ENCODE measurements at regions not wholly inside any gene's neighbourhood (a gene's known extent, or its start where the extent isn't known, plus 50 kb on each side); places are given as distances from the start of the nearest gene placed in this dataset.

DNA sequence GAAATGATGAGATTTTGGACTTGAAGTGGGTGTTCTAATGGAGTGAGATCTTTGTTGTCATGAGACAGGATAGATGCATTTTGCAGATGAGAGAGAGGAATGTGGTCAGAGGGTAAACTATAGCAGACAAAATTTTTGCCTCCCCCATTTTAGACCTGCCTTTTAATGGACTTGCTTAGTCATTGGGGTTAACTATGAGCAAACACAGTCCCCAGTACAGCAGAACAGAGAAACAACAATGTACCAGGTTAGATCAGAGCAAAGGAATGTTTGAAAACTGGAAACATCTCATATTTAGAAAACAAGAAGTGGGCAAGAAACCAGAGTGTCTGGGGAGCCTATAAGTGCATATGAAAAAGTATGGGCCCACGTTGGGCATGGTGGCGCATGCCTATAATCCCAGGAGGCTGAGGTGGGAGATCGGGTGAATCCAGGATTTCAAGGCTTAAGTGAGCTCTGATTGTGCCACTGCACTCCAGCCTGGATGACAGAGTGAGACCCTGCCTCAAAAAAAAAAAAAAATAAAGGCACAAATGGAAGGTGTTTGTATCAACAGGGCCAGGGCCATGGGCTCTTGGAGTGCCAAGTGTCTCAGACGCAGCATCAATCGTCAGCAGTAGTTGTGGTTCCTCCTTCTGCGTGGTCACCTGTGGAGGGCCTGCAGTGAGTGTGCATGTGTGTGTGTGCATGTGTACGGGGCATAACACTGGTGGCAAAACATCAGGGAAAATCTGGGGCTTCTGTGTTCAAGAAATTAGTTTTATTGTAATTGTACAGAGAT is 214.4 kb upstream of the S1PR3 start:
- peaks cover 10 to 43% of the 10 kb centered on the region in 2 donors for H3K27me3 Mint-ChIP-seq
- ATAC-seq (no peak), DNase-seq (ENCODE audit: low spot score) (no peak)
- no peaks in the 10 kb centered on the region for H3K9me3 Mint-ChIP-seq
- no peaks in the 10 kb centered on the region for H3K36me3 Mint-ChIP-seq
- H3K27ac Mint-ChIP-seq: no peak overlapping the region
- peaks cover 10 to 15% of the 10 kb centered on the region in 2 donors for H3K4me1 Mint-ChIP-seq (ENCODE audit: low read depth in 2 of 2)
- no peak overlapping the region for H3K4me3 Mint-ChIP-seq

DNA sequence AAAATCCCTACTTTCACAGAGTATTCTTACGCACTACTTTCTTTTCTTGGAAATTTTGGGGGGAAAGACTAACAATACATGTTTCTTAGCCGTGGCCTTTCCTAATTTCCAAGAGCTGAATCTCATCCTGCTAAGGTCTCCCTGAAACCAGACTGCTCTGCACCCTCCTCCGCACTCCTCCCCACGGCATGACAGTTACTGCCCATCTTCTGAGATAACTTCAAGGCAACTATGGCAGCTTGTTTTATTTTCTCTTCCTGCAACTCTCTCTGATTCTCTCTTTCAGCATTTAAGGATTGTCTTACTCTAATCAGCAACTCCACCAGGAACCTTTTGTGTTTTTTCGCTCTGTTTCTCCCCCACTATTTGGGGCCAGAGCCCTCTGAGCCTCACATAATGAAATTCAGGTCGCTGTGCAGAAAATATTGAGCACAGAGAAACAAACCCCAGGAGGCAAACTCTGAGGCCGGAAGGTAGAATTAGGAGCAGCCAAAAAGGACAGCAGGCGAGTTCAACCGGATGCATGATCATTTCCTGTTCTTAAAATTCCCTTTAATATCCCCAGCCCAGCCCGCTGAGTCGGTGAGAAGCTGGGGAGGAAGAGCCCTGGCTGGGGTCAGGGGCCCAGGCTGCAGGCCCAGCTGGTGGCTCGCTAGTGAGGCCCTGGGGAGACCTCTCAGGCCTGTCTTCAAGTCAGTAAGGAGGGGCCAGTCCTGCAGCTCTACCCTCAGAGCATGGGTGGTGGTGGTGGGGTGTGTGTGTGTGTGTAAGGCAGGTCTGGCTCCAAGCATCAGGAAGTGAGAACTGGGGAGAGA is 213.6 kb upstream of the S1PR3 start:
- Mint-ChIP-seq H3K4me3 (no peak overlapping the region), H3K9me3 (no peaks in the 10 kb centered on the region), H3K4me1 (ENCODE audit: low read depth in 2 of 2) (peaks cover 10 to 15% of the 10 kb centered on the region in 2 donors), H3K27ac (peak overlapping the region in 1 of 2 donors; percentile 35), H3K27me3 (peaks cover 12 to 35% of the 10 kb centered on the region in 2 donors), H3K36me3 (no peaks in the 10 kb centered on the region)
- DNase-seq (ENCODE audit: low spot score): no peak
- ATAC-seq: peak in 1 of 2 donors; percentile 66

DNA sequence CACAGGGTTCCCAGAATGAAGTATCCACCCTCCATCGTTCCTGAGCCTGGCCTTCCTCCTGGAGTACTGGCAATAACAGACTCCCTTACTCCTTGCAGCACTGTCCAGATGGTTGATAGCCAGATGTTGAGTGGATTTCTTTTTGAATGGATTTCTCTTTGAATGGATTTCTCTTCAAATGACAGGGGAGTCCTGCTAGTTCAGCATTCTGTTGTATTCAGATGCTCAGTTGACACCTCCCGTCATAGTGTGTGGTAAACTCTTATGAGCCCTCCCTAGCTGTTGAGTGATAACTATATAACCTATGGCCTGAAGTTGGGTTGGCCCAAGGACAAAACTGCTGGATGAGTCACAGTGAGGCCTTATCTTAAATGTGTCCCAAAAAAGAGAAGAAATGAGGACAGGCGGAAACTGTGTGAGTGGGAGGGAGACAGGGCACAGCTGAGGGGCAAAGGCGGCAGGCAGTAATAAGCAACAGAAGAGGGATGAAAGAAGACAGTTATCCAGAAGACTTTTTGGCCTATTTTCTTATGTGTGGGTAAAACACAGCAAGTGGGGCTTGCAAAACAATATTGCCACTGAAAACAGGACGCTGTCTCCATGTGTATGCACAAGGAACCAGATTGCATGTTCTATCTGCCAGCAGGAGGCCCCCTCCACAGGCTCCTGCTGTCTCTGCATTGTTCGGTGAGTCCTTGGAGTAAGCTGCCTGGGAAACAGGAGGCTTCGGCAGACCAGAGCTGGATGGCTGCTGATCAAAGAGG is 209.5 kb upstream of the S1PR3 start:
- H3K4me1 Mint-ChIP-seq (ENCODE audit: low read depth in 2 of 2): peaks cover 5 to 8% of the 10 kb centered on the region in 2 donors
- H3K4me3 Mint-ChIP-seq: no peak overlapping the region
- no peaks in the 10 kb centered on the region for H3K36me3 Mint-ChIP-seq
- peaks cover 11 to 13% of the 10 kb centered on the region in 2 donors for H3K27me3 Mint-ChIP-seq
- DNase-seq (ENCODE audit: low spot score): no peak
- H3K9me3 Mint-ChIP-seq: no peaks in the 10 kb centered on the region
- no peak for ATAC-seq
- no peak overlapping the region for H3K27ac Mint-ChIP-seq

DNA sequence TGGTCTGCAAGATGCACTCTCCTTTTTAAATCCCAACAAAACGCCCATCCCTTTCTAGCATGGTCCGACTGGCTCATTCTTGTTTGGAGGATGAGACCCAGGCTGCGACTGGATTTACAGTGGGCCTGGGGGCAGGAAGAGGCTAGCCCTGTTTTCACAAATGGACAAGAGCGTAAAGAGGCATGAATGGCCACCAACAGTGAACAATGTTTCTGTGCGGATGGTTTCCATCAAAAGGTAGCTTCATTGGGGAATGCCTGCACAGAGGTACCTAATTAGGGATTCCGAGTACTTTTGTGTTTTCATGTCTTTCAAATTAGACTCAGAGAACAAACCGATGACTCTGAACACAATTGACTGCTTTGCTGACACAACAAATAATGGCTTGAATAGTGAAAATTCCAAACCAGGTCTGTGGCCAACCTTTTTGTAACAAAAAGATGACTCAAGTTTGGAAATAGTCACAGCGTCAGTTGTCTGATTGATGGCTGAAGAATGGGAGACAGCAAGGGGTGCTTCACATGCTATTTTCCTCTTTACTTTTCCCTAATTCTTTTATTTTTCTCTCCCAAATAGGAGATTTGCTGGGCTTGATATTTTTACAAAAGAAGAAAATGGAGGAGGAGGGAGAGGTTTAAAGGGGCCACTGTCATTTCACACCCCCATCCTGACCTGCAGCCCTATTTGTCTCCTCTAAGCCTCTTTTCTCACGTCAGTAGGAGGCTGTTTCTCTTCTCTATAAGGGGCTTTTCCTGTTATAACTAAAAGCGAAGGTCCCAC is 208.1 kb upstream of the S1PR3 start:
- peaks cover 0 to 1% of the 10 kb centered on the region in 2 donors for H3K4me1 Mint-ChIP-seq (ENCODE audit: low read depth in 2 of 2)
- H3K27ac Mint-ChIP-seq: no peak overlapping the region
- H3K9me3 Mint-ChIP-seq: no peaks in the 10 kb centered on the region
- H3K4me3 Mint-ChIP-seq: no peak overlapping the region
- ATAC-seq (no peak), DNase-seq (ENCODE audit: low spot score) (no peak)
- peaks cover 20% of the 10 kb centered on the region in 2 donors for H3K27me3 Mint-ChIP-seq
- no peaks in the 10 kb centered on the region for H3K36me3 Mint-ChIP-seq

DNA sequence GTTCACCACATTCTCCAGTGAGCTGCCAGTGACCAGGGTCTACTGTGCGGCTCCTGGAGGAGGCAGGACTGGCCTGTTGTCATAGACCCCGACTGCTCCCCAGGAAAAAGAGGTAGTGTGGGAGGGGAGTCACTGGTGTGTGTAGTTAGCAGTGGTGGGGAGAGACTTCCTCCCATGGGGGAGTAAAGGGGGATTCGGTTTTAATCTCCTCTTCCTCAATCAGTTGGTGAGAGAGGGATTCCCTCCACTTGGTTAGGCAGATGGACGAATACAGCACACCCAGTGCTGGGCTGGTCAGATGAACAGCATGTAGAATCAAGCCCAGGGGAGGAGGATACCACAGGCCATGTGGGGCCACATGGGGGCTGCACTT is 207.6 kb upstream of the S1PR3 start:
- ATAC-seq (peak; percentile 25 to 57), DNase-seq (ENCODE audit: low spot score) (no peak)
- Mint-ChIP-seq H3K4me3 (no peak overlapping the region), H3K27me3 (peaks cover 24 to 26% of the 10 kb centered on the region in 2 donors), H3K9me3 (no peaks in the 10 kb centered on the region), H3K4me1 (ENCODE audit: low read depth in 2 of 2) (no peaks in the 10 kb centered on the region), H3K27ac (no peak overlapping the region), H3K36me3 (no peaks in the 10 kb centered on the region)

DNA sequence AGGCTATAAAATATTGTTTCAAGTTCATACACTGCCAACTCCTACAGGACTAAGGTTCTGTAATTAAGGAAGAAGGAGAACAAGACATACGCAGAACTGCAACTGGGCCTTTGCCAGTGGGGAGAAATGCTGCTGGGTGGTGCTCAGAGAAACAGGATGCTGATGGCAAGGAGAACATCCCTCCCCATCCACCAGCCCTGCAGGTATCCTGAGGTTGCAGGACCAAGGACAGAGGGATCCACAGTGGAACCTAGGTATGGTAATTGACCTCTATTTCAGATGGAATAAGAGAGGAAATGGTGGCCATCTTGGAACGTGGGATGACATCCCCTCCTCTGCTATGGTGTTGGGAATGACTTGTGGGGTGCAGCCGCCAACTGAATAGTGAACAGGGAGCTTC is 206.3 kb upstream of the S1PR3 start:
- Mint-ChIP-seq H3K4me1 (ENCODE audit: low read depth in 2 of 2) (no peaks in the 10 kb centered on the region), H3K36me3 (no peaks in the 10 kb centered on the region), H3K9me3 (no peaks in the 10 kb centered on the region), H3K27ac (no peak overlapping the region), H3K27me3 (peaks cover 26% of the 10 kb centered on the region in 2 donors), H3K4me3 (no peak overlapping the region)
- DNase-seq (ENCODE audit: low spot score): no peak
- no peak for ATAC-seq

DNA sequence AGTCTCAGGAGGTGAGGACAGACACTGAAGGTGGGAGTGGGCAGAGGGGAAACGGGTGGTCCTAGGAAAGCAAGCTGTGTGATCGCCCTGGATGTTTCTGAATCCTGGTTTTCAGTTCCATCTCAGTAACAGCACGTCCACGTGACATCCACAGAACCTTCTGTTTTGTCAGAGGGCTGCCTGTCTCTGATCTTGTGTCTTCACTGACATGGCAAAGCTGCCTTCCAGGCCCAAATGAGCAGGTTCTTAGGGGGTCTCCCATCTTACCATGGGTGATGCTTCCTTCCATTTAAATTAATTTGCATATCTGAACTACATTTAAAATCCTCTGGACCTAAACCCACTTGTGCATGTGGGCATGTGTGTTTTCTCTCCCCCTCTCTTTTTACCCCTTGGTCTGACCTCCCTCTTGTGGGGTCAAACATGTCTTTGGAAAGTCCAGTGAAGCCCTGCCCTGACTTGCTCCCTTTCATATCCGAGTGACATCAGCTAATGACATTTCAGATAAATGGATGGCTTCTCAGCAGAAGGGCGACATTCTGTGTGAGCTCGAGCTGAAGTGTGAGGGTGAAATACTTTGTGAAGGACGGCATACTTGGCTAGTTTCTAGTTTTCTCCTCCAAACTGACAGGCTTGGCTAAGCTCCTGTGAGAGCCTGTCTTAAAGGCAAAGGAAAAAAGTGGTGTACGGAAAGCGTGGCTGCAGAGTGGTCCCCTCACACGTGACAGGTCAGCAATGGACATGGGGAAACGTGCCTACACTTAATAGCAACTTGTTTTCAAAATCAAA is 204.8 kb upstream of the S1PR3 start:
- H3K27me3 Mint-ChIP-seq: peaks cover 26 to 30% of the 10 kb centered on the region in 2 donors
- no peak overlapping the region for H3K27ac Mint-ChIP-seq
- no peak overlapping the region for H3K4me3 Mint-ChIP-seq
- ATAC-seq (no peak), DNase-seq (ENCODE audit: low spot score) (no peak)
- no peaks in the 10 kb centered on the region for H3K4me1 Mint-ChIP-seq (ENCODE audit: low read depth in 2 of 2)
- no peaks in the 10 kb centered on the region for H3K9me3 Mint-ChIP-seq
- no peaks in the 10 kb centered on the region for H3K36me3 Mint-ChIP-seq

DNA sequence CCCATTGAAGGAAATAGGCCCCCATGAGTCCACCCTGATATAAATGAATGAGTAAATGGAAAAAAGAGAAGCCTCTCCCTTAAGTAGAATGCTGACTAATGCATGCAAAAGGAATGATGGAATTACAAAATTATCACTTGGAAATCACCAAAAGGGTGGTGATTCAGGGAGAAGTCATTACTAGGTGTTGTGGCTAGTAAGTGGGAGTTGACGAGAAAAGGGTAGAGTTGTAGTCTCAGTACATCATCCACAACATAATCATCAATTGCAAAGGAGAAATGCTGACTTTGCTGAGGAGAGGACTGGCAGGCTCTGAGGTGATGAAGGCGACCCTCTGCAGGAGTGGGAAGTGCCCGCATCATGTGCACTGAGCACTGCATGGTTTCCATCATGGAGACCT is 201.5 kb upstream of the S1PR3 start:
- Mint-ChIP-seq H3K27me3 (peaks cover 21% of the 10 kb centered on the region in 2 donors), H3K4me3 (no peak overlapping the region), H3K36me3 (no peaks in the 10 kb centered on the region), H3K27ac (no peak overlapping the region), H3K9me3 (no peaks in the 10 kb centered on the region), H3K4me1 (ENCODE audit: low read depth in 2 of 2) (no peaks in the 10 kb centered on the region)
- ATAC-seq: no peak
- no peak for DNase-seq (ENCODE audit: low spot score)

DNA sequence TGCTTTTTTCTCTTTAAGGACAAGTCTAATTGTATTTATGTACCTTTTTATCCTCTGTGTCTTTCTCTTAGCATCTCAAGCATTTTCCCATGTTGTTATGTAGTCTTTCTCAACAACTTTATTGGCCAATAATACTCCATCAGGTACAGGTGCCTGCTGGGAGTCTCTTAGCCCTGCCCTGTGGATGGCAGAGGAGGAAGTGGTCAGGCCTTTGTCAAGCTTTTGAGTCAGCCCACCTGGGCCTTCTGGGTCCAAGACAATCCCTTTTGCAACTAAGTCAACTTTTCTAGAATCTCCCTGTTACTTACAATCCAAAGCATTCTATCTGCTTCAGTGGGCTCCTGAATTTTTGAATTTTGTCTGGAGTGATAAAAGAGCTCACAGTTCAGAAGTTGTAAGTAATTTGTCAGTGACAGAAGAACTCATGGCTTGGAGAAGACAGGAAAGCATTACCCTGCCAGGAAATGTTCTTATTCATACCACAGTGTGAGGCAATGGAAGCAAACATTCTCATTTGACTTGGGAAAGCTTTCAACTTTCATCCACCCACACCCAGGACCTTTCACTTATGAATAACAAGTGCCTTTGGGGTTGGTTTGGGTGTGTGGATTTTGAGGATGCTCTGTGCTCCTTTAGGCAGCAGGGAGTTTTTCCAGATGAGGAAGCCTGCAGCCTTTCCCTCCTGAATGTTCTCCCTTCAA is 200.0 kb upstream of the S1PR3 start:
- Mint-ChIP-seq H3K27me3 (peaks cover 23 to 26% of the 10 kb centered on the region in 2 donors), H3K36me3 (no peaks in the 10 kb centered on the region), H3K4me3 (no peak overlapping the region), H3K4me1 (ENCODE audit: low read depth in 2 of 2) (no peaks in the 10 kb centered on the region), H3K27ac (no peak overlapping the region), H3K9me3 (no peaks in the 10 kb centered on the region)
- no peak for ATAC-seq
- DNase-seq (ENCODE audit: low spot score): no peak

DNA sequence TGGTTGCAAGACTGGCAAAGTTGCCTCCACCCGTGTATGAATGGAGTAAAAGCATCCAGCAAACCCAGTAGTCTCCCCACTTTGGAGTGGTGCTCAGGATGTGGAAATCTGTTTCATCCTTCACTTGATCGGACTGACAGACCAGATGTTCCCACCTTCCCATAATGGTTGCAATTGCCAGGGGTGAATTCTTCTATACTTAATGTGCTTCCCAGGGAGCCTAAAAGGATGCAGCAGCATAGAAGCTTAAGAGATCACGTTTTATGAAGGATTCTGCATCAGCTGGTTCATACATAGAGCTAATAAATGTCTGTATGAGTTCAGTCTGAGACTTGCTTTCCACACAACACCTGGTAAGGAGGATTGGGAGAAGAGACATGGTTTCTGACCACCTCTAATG is 198.8 kb upstream of the S1PR3 start:
- H3K9me3 Mint-ChIP-seq: no peaks in the 10 kb centered on the region
- H3K36me3 Mint-ChIP-seq: no peaks in the 10 kb centered on the region
- DNase-seq (ENCODE audit: low spot score) (no peak), ATAC-seq (no peak)
- H3K27me3 Mint-ChIP-seq: peaks cover 18 to 31% of the 10 kb centered on the region in 2 donors
- H3K4me1 Mint-ChIP-seq (ENCODE audit: low read depth in 2 of 2): no peaks in the 10 kb centered on the region
- no peak overlapping the region for H3K27ac Mint-ChIP-seq
- H3K4me3 Mint-ChIP-seq: no peak overlapping the region

DNA sequence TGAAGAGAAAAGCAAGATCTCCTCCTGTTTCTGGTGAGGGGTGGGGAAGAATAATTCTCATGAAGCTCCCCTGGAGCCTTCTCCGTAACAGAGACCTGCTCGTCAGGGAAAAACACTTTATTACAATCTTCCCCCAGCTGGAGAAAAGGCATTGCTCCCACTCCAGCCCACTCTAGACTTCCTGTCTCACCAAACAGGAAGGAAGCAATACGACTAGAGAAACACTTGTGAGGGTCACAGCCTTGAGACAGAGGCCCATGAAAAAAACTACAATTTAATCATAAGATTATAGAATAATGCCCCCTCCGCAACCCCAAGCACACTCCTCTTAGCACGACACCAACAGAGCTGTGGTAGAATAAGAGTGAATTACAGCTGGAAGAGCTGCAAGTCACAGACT is 197.2 kb upstream of the S1PR3 start:
- no peak overlapping the region for H3K27ac Mint-ChIP-seq
- ATAC-seq: no peak
- peaks cover 8 to 19% of the 10 kb centered on the region in 2 donors for H3K27me3 Mint-ChIP-seq
- no peaks in the 10 kb centered on the region for H3K4me1 Mint-ChIP-seq (ENCODE audit: low read depth in 2 of 2)
- no peak for DNase-seq (ENCODE audit: low spot score)
- H3K4me3 Mint-ChIP-seq: no peak overlapping the region
- H3K9me3 Mint-ChIP-seq: no peaks in the 10 kb centered on the region
- H3K36me3 Mint-ChIP-seq: no peaks in the 10 kb centered on the region

DNA sequence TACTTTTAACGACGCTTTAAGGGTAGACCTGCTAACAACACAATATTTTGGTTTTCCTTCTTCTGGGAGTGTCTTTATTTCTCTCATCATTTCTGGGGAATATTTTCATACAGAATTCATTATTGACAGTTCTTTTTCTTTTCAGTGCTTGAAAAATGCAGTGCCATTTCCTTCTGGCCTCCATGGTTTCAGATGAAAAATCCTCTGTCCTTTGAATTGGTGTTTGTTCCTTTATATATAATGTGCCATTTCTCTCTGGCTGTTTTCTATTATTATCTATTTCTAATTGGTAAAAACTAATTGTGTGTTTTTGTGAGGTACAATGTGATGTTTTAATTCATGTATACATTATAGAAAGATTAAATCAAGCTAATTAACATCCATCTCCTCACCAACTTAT is 194.3 kb upstream of the S1PR3 start:
- DNase-seq (ENCODE audit: low spot score) (no peak), ATAC-seq (no peak)
- no peak overlapping the region for H3K27ac Mint-ChIP-seq
- H3K27me3 Mint-ChIP-seq: peaks cover 19 to 42% of the 10 kb centered on the region in 2 donors
- no peaks in the 10 kb centered on the region for H3K4me1 Mint-ChIP-seq (ENCODE audit: low read depth in 2 of 2)
- H3K9me3 Mint-ChIP-seq: no peaks in the 10 kb centered on the region
- no peak overlapping the region for H3K4me3 Mint-ChIP-seq
- H3K36me3 Mint-ChIP-seq: no peaks in the 10 kb centered on the region

Measured in natural killer cell treated with Interleukin-12 subunit alpha and Interleukin-12 subunit beta and Interleukin-15 and Interleukin-18, amount 100 ng/mL, for 72 hours (primary cell).